ENCODE measurements at regions not wholly inside any gene's neighbourhood (a gene's known extent, or its start where the extent isn't known, plus 50 kb on each side); places are given as distances from the start of the nearest gene placed in this dataset.

DNA sequence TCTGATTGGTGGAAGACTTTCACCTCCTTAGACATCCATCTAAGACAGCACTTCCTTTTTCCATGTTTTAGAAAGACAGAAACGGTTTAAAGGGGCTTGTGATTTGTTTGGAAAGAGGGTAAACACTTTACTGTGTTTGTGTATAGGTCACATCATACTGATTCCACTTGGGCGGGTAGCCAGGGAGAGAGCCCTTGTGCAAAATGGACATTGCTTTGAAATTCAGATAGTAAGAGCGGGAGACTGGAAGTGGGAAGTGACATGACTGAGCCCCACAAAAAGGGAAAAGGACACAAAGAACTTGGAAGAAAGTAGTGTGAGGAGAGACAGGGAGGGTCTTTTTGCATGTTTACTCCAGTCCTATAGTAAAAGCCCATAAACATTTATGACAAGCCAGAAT is 195.6 kb upstream of the CNTN4 start:
- TF ChIP-seq, protein P1, sequence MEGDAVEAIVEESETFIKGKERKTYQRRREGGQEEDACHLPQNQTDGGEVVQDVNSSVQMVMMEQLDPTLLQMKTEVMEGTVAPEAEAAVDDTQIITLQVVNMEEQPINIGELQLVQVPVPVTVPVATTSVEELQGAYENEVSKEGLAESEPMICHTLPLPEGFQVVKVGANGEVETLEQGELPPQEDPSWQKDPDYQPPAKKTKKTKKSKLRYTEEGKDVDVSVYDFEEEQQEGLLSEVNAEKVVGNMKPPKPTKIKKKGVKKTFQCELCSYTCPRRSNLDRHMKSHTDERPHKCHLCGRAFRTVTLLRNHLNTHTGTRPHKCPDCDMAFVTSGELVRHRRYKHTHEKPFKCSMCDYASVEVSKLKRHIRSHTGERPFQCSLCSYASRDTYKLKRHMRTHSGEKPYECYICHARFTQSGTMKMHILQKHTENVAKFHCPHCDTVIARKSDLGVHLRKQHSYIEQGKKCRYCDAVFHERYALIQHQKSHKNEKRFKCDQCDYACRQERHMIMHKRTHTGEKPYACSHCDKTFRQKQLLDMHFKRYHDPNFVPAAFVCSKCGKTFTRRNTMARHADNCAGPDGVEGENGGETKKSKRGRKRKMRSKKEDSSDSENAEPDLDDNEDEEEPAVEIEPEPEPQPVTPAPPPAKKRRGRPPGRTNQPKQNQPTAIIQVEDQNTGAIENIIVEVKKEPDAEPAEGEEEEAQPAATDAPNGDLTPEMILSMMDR (IDR thresholded peaks at IDR 0.05; ENCODE audit: insufficient read depth, low read length) = no peak
- no peak overlapping the region for H3K4me3 ChIP-seq (ENCODE audit: low read depth, low read length)
- DNase-seq (ENCODE audit: low read depth) = no peak

DNA sequence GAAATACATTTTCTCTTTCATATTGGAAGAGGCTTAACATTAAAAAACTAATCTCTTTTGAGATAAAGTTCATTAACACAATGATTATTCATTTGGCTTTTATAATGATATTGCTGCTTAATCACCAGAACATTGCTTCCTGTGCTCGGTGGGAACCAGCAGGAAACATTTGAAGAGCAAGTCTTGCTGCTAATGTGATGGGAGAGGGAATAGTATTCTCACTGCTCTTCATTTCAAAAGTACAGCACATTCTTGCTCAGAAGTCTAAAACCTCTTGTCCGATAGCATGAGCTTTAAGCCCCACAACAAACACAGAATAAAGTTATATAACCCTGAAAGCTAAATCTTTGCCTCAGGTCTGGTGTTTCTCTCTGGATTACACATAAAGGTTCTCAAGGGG is 190.8 kb upstream of the CNTN4 start:
- TF ChIP-seq, protein P1 (IDR thresholded peaks at IDR 0.05; ENCODE audit: insufficient read depth, low read length) = no peak
- H3K4me3 ChIP-seq (ENCODE audit: low read depth, low read length) = no peak overlapping the region
- no peak for DNase-seq (ENCODE audit: low read depth)

DNA sequence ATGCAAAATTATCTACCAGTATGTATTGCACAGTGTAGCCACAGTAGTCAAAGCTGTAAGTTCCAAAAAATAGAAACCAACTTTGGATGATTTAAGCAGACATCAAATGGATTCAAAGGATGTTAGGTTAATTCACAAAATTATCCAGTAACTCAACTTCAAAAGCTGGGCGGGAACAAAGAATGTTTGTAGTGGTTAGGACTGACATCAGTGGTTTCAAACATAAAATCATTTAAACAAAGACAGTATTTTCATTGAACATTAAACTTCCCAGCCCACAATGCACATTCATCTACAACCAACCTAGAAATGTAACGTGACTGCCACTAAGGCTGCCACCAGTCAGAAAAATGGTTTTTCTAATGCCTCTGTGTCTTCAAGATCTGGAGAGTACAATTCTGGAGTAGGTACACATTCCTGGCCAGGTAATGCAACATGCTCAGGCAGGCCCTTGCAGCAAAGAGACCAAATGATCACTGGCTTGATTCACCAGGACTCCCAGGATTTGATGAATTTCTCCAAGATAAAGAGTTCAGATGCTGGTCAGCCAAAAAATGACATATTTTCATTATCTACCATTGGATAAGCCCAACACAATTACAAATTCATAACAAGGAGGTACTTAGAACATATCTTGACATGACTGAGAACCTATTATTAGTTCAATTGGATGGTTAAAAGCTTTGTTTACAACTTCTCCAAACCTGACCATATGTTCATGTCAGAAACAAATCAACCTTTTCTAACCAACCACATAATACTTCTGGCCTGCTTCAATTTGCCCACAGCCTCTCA is 189.8 kb upstream of the CNTN4 start:
- no peak for DNase-seq (ENCODE audit: low read depth)
- TF ChIP-seq, protein P1 (IDR thresholded peaks at IDR 0.05; ENCODE audit: insufficient read depth, low read length) = no peak
- no peak overlapping the region for H3K4me3 ChIP-seq (ENCODE audit: low read depth, low read length)

DNA sequence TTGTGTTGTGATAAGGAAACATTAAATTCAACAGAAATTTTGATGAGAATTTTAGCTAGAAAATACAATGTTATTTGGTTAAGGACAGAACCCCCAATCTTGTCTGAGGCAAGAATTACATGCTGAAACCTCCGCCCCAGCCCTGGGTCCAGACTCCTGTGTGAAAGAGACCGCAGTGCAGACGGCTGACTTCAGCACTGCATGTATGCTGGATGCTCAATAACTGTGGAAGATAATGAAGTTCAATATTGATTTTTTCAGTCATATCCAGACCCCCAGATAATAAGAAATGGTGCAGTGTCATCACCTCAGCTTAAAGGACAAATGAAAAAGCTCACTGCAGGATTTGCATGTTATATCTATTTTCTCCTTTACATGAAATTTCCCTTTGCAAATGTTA is 188.3 kb upstream of the CNTN4 start:
- TF ChIP-seq, protein P1 (IDR thresholded peaks at IDR 0.05; ENCODE audit: insufficient read depth, low read length) = no peak
- no peak overlapping the region for H3K4me3 ChIP-seq (ENCODE audit: low read depth, low read length)

DNA sequence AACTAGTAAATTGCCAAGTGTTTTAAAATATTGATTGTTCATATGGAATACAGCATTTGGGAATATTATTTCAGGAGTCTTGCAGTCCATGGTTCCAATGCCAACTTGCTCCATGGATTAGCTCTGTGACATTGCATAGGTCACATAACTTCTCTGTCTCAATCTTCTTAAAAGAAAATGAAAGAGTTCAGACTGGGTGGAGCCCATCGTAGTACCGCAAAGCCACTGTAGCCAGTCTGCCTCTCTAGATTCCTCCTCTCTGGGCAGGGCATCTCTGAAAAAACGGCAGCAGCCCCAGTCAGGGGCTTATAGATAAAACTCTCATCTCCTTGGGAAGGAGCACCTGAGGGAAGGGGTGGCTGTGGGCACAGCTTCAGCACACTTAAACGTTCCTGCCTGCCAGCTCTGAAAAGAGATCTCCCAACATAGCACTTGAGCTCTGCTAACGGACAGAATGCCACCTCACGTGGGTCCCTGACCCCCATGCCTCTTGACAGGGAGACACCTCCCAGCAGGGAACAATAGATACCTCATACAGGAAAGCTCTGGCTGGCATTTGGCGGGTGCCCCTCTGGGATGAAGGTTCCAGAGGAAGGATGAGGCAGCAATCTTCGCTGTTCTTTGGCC is 168.8 kb upstream of the CNTN4 start:
- no peak for DNase-seq (ENCODE audit: low read depth)

More for the DNA sequence above, 188.3 kb upstream of the CNTN4 start:
- no peak for DNase-seq (ENCODE audit: low read depth)

DNA sequence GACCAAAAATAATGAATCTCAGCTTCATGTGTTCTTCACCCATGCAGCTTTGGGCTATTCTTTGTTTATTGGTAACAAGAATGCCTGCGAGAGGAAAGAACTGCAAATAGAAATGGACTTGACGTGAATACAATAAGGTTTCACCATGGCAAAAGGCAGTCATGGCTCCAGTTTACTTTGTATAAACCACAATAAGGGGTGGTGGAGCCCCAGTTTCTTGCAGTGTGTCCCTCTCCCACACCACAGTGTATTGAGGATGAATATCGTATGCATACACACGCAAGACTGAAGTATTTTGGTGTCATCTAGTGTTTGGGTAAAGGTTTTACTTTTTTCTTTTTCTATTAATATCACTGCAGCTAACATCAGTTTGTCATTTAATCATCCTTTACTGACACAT is 159.7 kb upstream of the CNTN4 start:
- TF ChIP-seq, protein P1 (IDR thresholded peaks at IDR 0.05; ENCODE audit: insufficient read depth, low read length) = no peak
- H3K4me3 ChIP-seq (ENCODE audit: low read depth, low read length) = no peak overlapping the region
- no peak for DNase-seq (ENCODE audit: low read depth)

More for the DNA sequence above, 168.8 kb upstream of the CNTN4 start:
- H3K4me3 ChIP-seq (ENCODE audit: low read depth, low read length) = no peak overlapping the region
- TF ChIP-seq, protein P1 (IDR thresholded peaks at IDR 0.05; ENCODE audit: insufficient read depth, low read length) = no peak
